MM.1S (cell line): ENCODE measurements at regions not wholly inside any gene's neighbourhood (a gene's known extent, or its start where the extent isn't known, plus 50 kb on each side); places are given as distances from the start of the nearest gene placed in this dataset.

Experiments used
- DNase-seq: peaks from one replicate; pipeline ENCODE4 v3.0.0-alpha.2; 2015
- H2AFZ ChIP-seq: fragments of 300-600 bp; sonication (generic); 2 replicates; pipeline ENCODE4 v1.6.0; 2016; ENCODE audit warnings: antibody characterized with exemption, low read length
- H3F3A ChIP-seq: fragments of 300-600 bp; sonication (generic); 2 replicates; pipeline ENCODE4 v1.6.1; 2016; ENCODE audit warnings: mild to moderate bottlenecking, antibody characterized with exemption, low read length, moderate library complexity, mixed read lengths; ENCODE audit not compliant: insufficient read depth
- H3K27ac ChIP-seq: fragments of 300-600 bp; sonication (generic); 2 replicates; pipeline ENCODE4 v1.5.1; 2016; ENCODE audit warnings: mild to moderate bottlenecking, low read length
- H3K27me3 ChIP-seq: fragments of 300-600 bp; sonication (generic); replicated peaks from 2 replicates; pipeline ENCODE4 v1.6.0; 2016; ENCODE audit warnings: low read length; ENCODE audit not compliant: insufficient read depth
- H3K36me3 ChIP-seq: fragments of 300-600 bp; sonication (generic); replicated peaks from 2 replicates; pipeline ENCODE4 v1.6.1; 2016; ENCODE audit warnings: mild to moderate bottlenecking, low read length, mixed read lengths; ENCODE audit not compliant: insufficient read depth
- H3K4me1 ChIP-seq: fragments of 300-600 bp; sonication (generic); 2 replicates; pipeline ENCODE4 v1.6.1; 2016; ENCODE audit warnings: low read length, mixed read lengths
- H3K4me2 ChIP-seq: fragments of 300-600 bp; sonication (generic); 2 replicates; pipeline ENCODE4 v1.6.0; 2016; ENCODE audit warnings: low read depth, low read length
- H3K4me3 ChIP-seq: fragments of 300-600 bp; sonication (generic); 2 replicates; pipeline ENCODE4 v1.5.1; 2016; ENCODE audit warnings: low read length, mixed read lengths
- H3K79me2 ChIP-seq: fragments of 300-600 bp; sonication (generic); 2 replicates; pipeline ENCODE4 v1.6.1; 2016; ENCODE audit warnings: mixed run types, low read length, mixed read lengths
- H3K9ac ChIP-seq: fragments of 300-600 bp; sonication (generic); 2 replicates; pipeline ENCODE4 v1.6.1; 2016; ENCODE audit warnings: low read length, mixed read lengths
- H3K9me2 ChIP-seq: fragments of 300-600 bp; sonication (generic); replicated peaks from 2 replicates; pipeline ENCODE4 v1.6.1; 2016; ENCODE audit warnings: mild to moderate bottlenecking, low read length, mixed read lengths; ENCODE audit not compliant: insufficient read depth
- H3K9me3 ChIP-seq: fragments of 300-600 bp; sonication (generic); replicated peaks from 2 replicates; pipeline ENCODE4 v1.6.1; 2016; ENCODE audit warnings: mild to moderate bottlenecking, low read length, mixed read lengths; ENCODE audit not compliant: insufficient read depth
- H4K20me1 ChIP-seq: fragments of 300-600 bp; sonication (generic); 2 replicates; pipeline ENCODE4 v1.6.1; 2016; ENCODE audit warnings: mild to moderate bottlenecking, low read length, moderate library complexity, mixed read lengths; ENCODE audit not compliant: insufficient read depth
- CTCF ChIP-seq: fragments of 300-600 bp; sonication (generic); IDR thresholded peaks from 2 replicates; pipeline ENCODE4 v1.5.1; 2016; ENCODE audit warnings: antibody characterized with exemption, low read length, mixed read lengths
- EZH2 ChIP-seq: fragments of 300-600 bp; sonication (generic); optimal IDR thresholded peaks from 2 replicates; pipeline ENCODE3; 2017; ENCODE audit warnings: low read depth, mild to moderate bottlenecking, antibody characterized with exemption, low read length, mixed read lengths
- EZH2phosphoT487 ChIP-seq: fragments of 300-600 bp; sonication (generic); IDR thresholded peaks from 2 replicates; pipeline ENCODE4 v1.6.1; 2018; ENCODE audit warnings: antibody characterized with exemption, low read length

GRCh38 chr13:27353166-27353583 lies 71.2 kb upstream of the GTF3A start:
- H3K9me2 ChIP-seq = no peaks in the 10 kb centered on the region
- H2AFZ ChIP-seq = peak overlapping the region; percentile 56
- DNase-seq = peak; percentile 55

GRCh38 chr13:27353708-27354107 lies 70.7 kb upstream of the GTF3A start:
- peak overlapping the region; percentile 56 for H2AFZ ChIP-seq
- peak overlapping the region; percentile 15; the same call in 1 of the 2 replicates for H3K27ac ChIP-seq
- no peaks in the 10 kb centered on the region for H3F3A ChIP-seq
- H3K9ac ChIP-seq = no peak overlapping the region
- H3K79me2 ChIP-seq = no peaks in the 10 kb centered on the region
- DNase-seq = no peak
- no peaks in the 10 kb centered on the region for H3K9me3 ChIP-seq
- no peaks in the 10 kb centered on the region for H3K9me2 ChIP-seq
- no peaks in the 10 kb centered on the region for H3K27me3 ChIP-seq
- H3K36me3 ChIP-seq = no peaks in the 10 kb centered on the region
- no peaks in the 10 kb centered on the region for H4K20me1 ChIP-seq
- peak overlapping the region; percentile 56; the same call in 1 of the 2 replicates for H3K4me2 ChIP-seq
- H3K4me3 ChIP-seq = peak overlapping the region; percentile 39; the same call in 1 of the 2 replicates
- TF ChIP-seq CTCF (no peak), EZH2 (no peak), EZH2phosphoT487 (no peak)
- no peaks in the 10 kb centered on the region for H3K4me1 ChIP-seq

More at GRCh38 chr13:27353166-27353583, 71.2 kb upstream of the GTF3A start:
- Histone ChIP-seq H3K36me3 (no peaks in the 10 kb centered on the region), H3K4me3 (peak overlapping the region; percentile 39; the same call in 1 of the 2 replicates), H3K9me3 (no peaks in the 10 kb centered on the region), H3F3A (no peaks in the 10 kb centered on the region), H3K27ac (peak overlapping the region; percentile 15; the same call in 1 of the 2 replicates), H4K20me1 (no peaks in the 10 kb centered on the region), H3K27me3 (no peaks in the 10 kb centered on the region), H3K9ac (peak overlapping the region; percentile 18; the same call in 1 of the 2 replicates), H3K79me2 (no peaks in the 10 kb centered on the region), H3K4me1 (no peaks in the 10 kb centered on the region), H3K4me2 (peak overlapping the region; percentile 56; the same call in 1 of the 2 replicates)
- TF ChIP-seq CTCF (no peak), EZH2phosphoT487 (no peak), EZH2 (no peak)

GRCh38 chr13:27354379-27354778 lies 70.0 kb upstream of the GTF3A start:
- H3K4me1 ChIP-seq = no peaks in the 10 kb centered on the region
- H3K27ac ChIP-seq = no peak overlapping the region
- no peak overlapping the region for H3K9ac ChIP-seq
- no peak overlapping the region for H3K4me2 ChIP-seq
- TF ChIP-seq CTCF = no peak
- no peak for TF ChIP-seq EZH2
- TF ChIP-seq EZH2phosphoT487 = no peak
- H3K27me3 ChIP-seq = no peaks in the 10 kb centered on the region
- no peaks in the 10 kb centered on the region for H3K36me3 ChIP-seq
- no peaks in the 10 kb centered on the region for H3F3A ChIP-seq
- no peak overlapping the region for H3K4me3 ChIP-seq
- H3K79me2 ChIP-seq = no peaks in the 10 kb centered on the region
- H3K9me2 ChIP-seq = no peaks in the 10 kb centered on the region
- no peak overlapping the region for H2AFZ ChIP-seq
- no peak for DNase-seq
- no peaks in the 10 kb centered on the region for H4K20me1 ChIP-seq
- H3K9me3 ChIP-seq = no peaks in the 10 kb centered on the region
